CD4-positive, CD25-positive, alpha-beta regulatory T cell (primary cell): ENCODE measurements at regions not wholly inside any gene's neighbourhood (a gene's known extent, or its start where the extent isn't known, plus 50 kb on each side); places are given as distances from the start of the nearest gene placed in this dataset.

Experiments used
- ATAC-seq, 2 donors: fragments of 150-1000 bp; cut with Tn5 transposase; one replicate each; pipeline ENCODE4 v1.10.0; 2021; ENCODE audit warnings: low read depth in 2 of 2, moderate number of reproducible peaks in 2 of 2, moderate library complexity in 1 of 2
- DNase-seq, 3 donors: peaks; one replicate each; pipeline versions ENCODE4 v3.0.0 to v3.0.0-alpha.2; 2012 to 2022; ENCODE audit warnings: mixed read lengths in 1 of 3
- H3K27ac ChIP-seq: one replicate; pipeline ENCODE4 v1.7.0; 2013; ENCODE audit warnings: mild to moderate bottlenecking, low read length; ENCODE audit not compliant: insufficient read depth, poor library complexity, severe bottlenecking
- H3K27me3 ChIP-seq: one replicate; pipeline ENCODE4 v1.7.0; 2013; ENCODE audit warnings: low read length; ENCODE audit not compliant: control insufficient read depth, insufficient read depth
- H3K36me3 ChIP-seq: one replicate; pipeline ENCODE4 v1.7.0; 2013; ENCODE audit warnings: mild to moderate bottlenecking, low read length, moderate library complexity; ENCODE audit not compliant: control insufficient read depth, insufficient read depth
- H3K4me1 ChIP-seq: 2 replicates; pipeline ENCODE4 v1.7.0; 2013; ENCODE audit warnings: mild to moderate bottlenecking, low read length; ENCODE audit not compliant: insufficient read depth, control insufficient read depth, poor library complexity, severe bottlenecking
- H3K4me3 ChIP-seq: one replicate; pipeline ENCODE4 v1.7.0; 2013; ENCODE audit warnings: low read depth, mild to moderate bottlenecking, low read length, moderate library complexity
- H3K9me3 ChIP-seq, 2 experiments: 1 replicate in 1 of 2; 2 replicates in 1 of 2; pipeline ENCODE4 v1.7.0; 2013; ENCODE audit warnings: low read length in 2 of 2, mild to moderate bottlenecking in 1 of 2, moderate library complexity in 1 of 2; ENCODE audit not compliant: control insufficient read depth in 2 of 2
- H3K27ac Mint-ChIP-seq, 3 donors: one replicate each; pipeline ENCODE4 v1.8.0; 2020 to 2022; ENCODE audit warnings: mild to moderate bottlenecking in 3 of 3, mixed read lengths in 3 of 3, moderate library complexity in 2 of 3
- H3K27me3 Mint-ChIP-seq: one replicate; pipeline ENCODE4 v1.8.0; 2022; ENCODE audit warnings: mild to moderate bottlenecking, mixed read lengths
- H3K36me3 Mint-ChIP-seq: one replicate; pipeline ENCODE4 v1.8.0; 2020; ENCODE audit warnings: mixed read lengths
- H3K4me1 Mint-ChIP-seq, 4 donors: one replicate each; pipeline ENCODE4 v1.8.0; 2020 to 2022; ENCODE audit warnings: mixed read lengths in 4 of 4, mild to moderate bottlenecking in 1 of 4
- H3K4me3 Mint-ChIP-seq, 4 donors: one replicate each; pipeline ENCODE4 v1.8.0; 2020 to 2022; ENCODE audit warnings: mild to moderate bottlenecking in 4 of 4, mixed read lengths in 4 of 4, moderate library complexity in 3 of 4
- H3K9me3 Mint-ChIP-seq, 7 donors: one replicate each; pipeline ENCODE4 v1.8.0; 2020 to 2022; ENCODE audit warnings: mixed read lengths in 7 of 7, mild to moderate bottlenecking in 3 of 7, moderate library complexity in 2 of 7

DNA sequence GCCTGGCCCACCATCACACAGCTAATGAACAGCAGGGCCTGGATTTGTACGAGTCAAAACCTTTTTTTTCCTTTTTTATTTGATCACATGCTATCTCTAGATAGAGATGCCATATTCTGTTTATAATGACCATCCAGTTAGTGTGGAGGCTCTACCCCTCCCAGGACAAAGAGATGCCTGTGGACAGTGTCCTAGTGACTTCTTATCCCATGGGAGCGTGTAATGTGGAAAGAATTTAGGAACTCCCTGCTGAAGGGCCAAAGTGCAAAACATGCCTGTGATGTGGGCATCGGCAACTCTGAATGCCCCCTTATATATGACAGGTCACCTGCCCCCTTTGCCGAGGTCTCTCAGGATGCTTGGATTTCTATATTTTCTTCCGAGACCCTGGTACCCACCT lies 292.2 kb downstream of the RRAGC start:
- Mint-ChIP-seq H3K27ac (peak overlapping the region in 1 of 3 donors; percentile 41), H3K9me3 (no peaks in the 10 kb centered on the region), H3K4me3 (no peak overlapping the region), H3K4me1 (peaks cover 0 to 30% (median 10%) of the 10 kb centered on the region in 4 donors), H3K36me3 (no peaks in the 10 kb centered on the region), H3K27me3 (peaks cover 19% of the 10 kb centered on the region)
- Histone ChIP-seq H3K4me1 (peaks cover 5% of the 10 kb centered on the region), H3K27me3 (no peaks in the 10 kb centered on the region), H3K4me3 (no peak overlapping the region), H3K36me3 (no peaks in the 10 kb centered on the region), H3K27ac (no peak overlapping the region), H3K9me3 (no peaks in the 10 kb centered on the region)
- no peak for DNase-seq
- ATAC-seq = no peak

DNA sequence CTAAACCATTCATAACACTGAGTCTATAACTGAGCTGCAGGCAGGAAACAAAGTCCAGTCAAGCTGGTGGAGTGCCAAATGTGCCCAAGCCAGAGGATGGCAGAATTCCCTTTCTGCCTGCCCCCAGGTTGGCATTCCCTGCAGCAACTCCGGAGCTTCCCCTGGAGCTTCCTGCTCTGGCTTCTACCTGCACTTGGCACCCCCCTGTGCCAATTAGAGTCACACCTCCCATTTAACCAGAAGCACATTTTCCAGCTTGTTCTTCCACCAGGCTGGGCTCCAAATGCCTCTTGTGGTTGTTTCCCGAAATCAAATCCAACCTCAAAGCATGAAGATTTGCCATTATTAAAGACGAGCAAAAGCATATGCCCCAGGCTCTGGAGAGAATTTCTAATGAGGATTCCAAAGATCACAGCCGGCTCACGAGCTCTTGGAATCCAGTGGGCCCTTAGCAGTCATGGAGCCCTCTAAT lies 294.5 kb downstream of the RRAGC start:
- Mint-ChIP-seq H3K4me3 (peak overlapping the region in 1 of 4 donors; percentile 13), H3K4me1 (peaks cover 0 to 46% (median 18%) of the 10 kb centered on the region in 4 donors), H3K27ac (peak overlapping the region in 1 of 3 donors; percentile 52), H3K27me3 (peaks cover 9% of the 10 kb centered on the region), H3K9me3 (no peaks in the 10 kb centered on the region), H3K36me3 (no peaks in the 10 kb centered on the region)
- Histone ChIP-seq H3K27ac (no peak overlapping the region), H3K27me3 (no peaks in the 10 kb centered on the region), H3K4me3 (no peak overlapping the region), H3K36me3 (no peaks in the 10 kb centered on the region), H3K4me1 (peaks cover 19% of the 10 kb centered on the region), H3K9me3 (no peaks in the 10 kb centered on the region)
- DNase-seq = no peak
- no peak for ATAC-seq

DNA sequence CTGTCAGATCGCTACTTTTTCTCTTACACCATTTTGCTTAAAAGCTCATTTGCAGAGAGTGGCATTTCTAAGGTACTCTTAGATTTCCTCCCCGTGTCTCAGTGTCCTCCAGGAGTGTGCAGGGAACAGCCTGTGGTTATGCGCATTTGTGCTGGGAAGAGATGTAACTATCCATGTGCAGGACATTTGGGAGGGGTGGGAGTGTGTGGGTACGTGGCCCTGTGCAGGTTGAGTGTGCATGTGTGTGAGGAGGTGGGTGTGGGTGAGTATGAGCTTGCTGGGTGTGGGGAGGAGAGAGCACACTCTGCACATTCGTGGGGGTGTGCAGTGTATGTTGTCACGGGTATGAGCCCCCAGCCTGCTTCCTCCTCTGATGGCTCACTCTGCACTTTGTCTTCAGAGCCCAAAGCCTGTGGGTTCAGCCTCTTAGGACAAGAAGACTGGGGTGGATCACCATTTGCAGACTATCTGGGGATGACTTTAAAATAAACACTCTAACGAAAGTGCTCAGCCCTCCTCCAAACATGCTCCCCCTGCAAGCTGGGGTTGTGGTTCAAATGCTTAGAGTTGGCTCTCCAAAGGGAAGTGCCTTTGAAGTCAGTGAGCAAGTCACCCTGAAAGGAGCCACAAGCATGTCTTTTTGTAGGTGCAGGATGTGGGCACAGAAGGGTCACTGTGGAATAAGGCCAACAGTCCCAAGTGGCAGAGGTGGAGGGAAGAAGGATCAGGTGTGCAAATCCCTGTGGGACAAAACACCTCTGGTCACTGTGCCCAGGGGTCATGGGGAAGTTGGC lies 295.4 kb downstream of the RRAGC start:
- Histone ChIP-seq H3K27me3 (no peaks in the 10 kb centered on the region), H3K4me1 (peaks cover 26% of the 10 kb centered on the region), H3K4me3 (no peak overlapping the region), H3K36me3 (no peaks in the 10 kb centered on the region), H3K27ac (no peak overlapping the region), H3K9me3 (no peaks in the 10 kb centered on the region)
- peaks cover 5 to 52% (median 27%) of the 10 kb centered on the region in 4 donors for H3K4me1 Mint-ChIP-seq
- DNase-seq (peak in 1 of 3 donors; percentile 23), ATAC-seq (no peak)
- H3K36me3 Mint-ChIP-seq = no peaks in the 10 kb centered on the region
- H3K27ac Mint-ChIP-seq = peak overlapping the region in 1 of 3 donors; percentile 83
- no peaks in the 10 kb centered on the region for H3K9me3 Mint-ChIP-seq
- H3K4me3 Mint-ChIP-seq = no peak overlapping the region
- peaks cover 9% of the 10 kb centered on the region for H3K27me3 Mint-ChIP-seq

DNA sequence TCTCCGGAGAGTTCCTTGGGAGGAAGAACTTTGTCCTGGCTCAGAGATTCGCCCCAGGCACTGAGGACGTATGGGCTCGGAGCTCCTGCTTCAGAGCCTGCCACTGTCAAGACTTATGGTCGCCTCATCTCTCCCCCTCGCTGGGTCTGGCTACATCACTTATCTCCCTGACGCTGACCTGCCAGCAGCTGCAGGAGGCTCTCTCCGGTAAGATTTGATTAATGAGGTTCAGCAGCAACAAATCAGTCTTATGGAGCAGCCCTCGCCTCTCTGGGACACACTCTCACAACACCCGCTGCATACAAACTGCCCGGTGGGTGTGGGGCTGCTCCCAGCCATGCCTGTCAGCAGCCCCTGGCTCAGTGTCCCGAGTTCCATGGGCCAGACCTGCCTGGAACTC lies 297.8 kb downstream of the RRAGC start:
- ATAC-seq (no peak), DNase-seq (no peak)
- no peaks in the 10 kb centered on the region for H3K9me3 Mint-ChIP-seq
- H3K27ac Mint-ChIP-seq = peak overlapping the region in 1 of 3 donors; percentile 94
- H3K4me3 Mint-ChIP-seq = peak overlapping the region in 1 of 4 donors; percentile 16
- H3K36me3 ChIP-seq = no peaks in the 10 kb centered on the region
- no peaks in the 10 kb centered on the region for H3K36me3 Mint-ChIP-seq
- no peaks in the 10 kb centered on the region for H3K27me3 ChIP-seq
- H3K4me1 ChIP-seq = peaks cover 31% of the 10 kb centered on the region
- no peaks in the 10 kb centered on the region for H3K9me3 ChIP-seq
- peaks cover 5 to 72% (median 34%) of the 10 kb centered on the region in 4 donors for H3K4me1 Mint-ChIP-seq
- peaks cover 9% of the 10 kb centered on the region for H3K27me3 Mint-ChIP-seq
- no peak overlapping the region for H3K27ac ChIP-seq
- H3K4me3 ChIP-seq = no peak overlapping the region

DNA sequence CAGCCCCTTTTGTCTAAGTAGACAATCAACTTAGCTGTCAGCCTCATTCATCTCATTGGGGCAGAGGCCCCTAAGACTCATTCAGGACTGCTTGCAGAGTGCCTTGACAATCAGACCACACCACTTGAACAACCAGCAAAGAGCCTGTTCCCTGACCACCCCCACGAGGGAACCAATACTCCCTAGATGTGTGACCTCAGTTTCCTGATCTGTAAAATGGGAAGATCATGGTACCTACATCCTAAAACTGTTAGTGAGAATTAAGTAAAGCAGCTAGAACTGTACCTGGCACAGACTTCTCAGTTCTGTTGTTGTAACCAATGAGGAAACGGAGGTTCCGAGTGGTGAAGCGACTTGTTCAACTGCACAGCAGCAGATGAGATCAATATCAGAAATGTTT lies 298.5 kb downstream of the RRAGC start:
- H3K9me3 ChIP-seq = no peaks in the 10 kb centered on the region
- Mint-ChIP-seq H3K4me3 (peak overlapping the region in 1 of 4 donors; percentile 86), H3K27me3 (peaks cover 9% of the 10 kb centered on the region), H3K27ac (peak overlapping the region in 2 of 3 donors; percentile 80 to 94), H3K4me1 (peaks cover 5 to 76% (median 34%) of the 10 kb centered on the region in 4 donors), H3K9me3 (no peaks in the 10 kb centered on the region), H3K36me3 (no peaks in the 10 kb centered on the region)
- peaks cover 31% of the 10 kb centered on the region for H3K4me1 ChIP-seq
- H3K27me3 ChIP-seq = no peaks in the 10 kb centered on the region
- H3K27ac ChIP-seq = no peak overlapping the region
- H3K4me3 ChIP-seq = peak overlapping the region; percentile 10
- ATAC-seq (no peak), DNase-seq (no peak)
- no peaks in the 10 kb centered on the region for H3K36me3 ChIP-seq

DNA sequence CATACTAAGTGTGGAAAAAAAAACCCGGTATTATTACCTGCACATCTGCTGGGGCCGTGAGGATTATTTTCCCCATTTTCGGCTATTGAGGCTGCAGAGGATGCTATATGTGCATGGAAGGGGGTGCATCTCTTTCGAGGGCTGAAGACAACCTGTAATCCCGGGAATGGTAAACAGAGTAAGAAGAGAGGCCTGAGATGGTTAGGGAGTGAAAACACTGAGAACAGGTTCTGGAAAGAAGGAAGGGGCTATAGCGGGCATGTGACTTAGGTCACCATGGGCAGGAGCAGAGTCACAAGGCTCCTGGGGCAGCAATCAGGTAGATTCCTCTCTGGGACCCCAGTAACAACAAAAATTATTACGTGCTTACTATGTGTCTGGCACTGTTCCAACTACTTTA lies 299.1 kb downstream of the RRAGC start:
- no peaks in the 10 kb centered on the region for H3K36me3 ChIP-seq
- no peaks in the 10 kb centered on the region for H3K27me3 ChIP-seq
- Mint-ChIP-seq H3K36me3 (no peaks in the 10 kb centered on the region), H3K27me3 (peaks cover 9% of the 10 kb centered on the region), H3K27ac (peak overlapping the region; percentile 89 to 97 (median 94)), H3K9me3 (no peaks in the 10 kb centered on the region), H3K4me3 (peak overlapping the region in 2 of 4 donors; percentile 68 to 86), H3K4me1 (peaks cover 5 to 76% (median 34%) of the 10 kb centered on the region in 4 donors)
- ATAC-seq = no peak
- peak overlapping the region; percentile 76 for H3K4me3 ChIP-seq
- H3K4me1 ChIP-seq = peaks cover 31% of the 10 kb centered on the region
- no peak for DNase-seq
- H3K9me3 ChIP-seq = no peaks in the 10 kb centered on the region
- no peak overlapping the region for H3K27ac ChIP-seq

DNA sequence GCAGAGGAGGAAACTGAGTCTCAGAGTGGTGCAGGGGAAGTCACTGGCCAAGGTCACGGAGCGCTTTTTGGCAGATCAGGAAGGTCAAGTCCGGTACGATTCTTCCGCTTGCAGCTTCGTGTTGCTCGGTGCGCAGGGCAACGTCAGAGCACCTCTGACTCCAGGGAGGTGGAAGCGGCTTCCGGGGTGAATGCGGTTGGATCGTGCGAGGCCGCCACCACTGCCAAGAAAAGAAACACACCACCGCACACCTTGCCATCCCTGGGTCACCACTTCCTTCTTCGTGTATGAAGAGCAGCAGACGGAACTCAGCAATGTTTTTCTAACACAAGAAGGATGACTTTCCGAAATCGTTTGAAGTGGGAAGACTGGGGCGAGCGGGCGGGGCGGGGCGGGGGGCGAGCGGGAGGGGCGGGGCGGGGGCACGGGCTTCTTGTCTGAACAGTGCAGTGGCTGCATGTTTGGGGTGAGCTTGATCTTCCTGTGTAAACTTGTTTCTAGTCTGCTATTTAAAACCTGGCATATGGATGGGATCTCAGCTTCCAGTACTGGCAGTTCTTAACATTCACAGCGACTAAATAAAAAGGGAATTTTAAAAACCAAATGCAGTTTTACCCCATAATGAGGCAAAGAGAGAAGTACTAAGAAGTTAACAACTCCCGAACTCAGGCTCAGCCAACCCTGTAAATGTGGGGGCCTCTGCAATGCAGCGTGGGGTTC lies 300.0 kb downstream of the RRAGC start:
- H3K27ac ChIP-seq = peak overlapping the region; percentile 58
- H3K36me3 ChIP-seq = no peaks in the 10 kb centered on the region
- peaks cover 5 to 72% (median 34%) of the 10 kb centered on the region in 4 donors for H3K4me1 Mint-ChIP-seq
- ATAC-seq = peak; percentile 94
- no peaks in the 10 kb centered on the region for H3K27me3 ChIP-seq
- H3K27me3 Mint-ChIP-seq = peaks cover 9% of the 10 kb centered on the region
- peaks cover 31% of the 10 kb centered on the region for H3K4me1 ChIP-seq
- DNase-seq = peak; percentile 62 to 96 (median 89)
- no peaks in the 10 kb centered on the region for H3K36me3 Mint-ChIP-seq
- H3K9me3 Mint-ChIP-seq = no peaks in the 10 kb centered on the region
- peak overlapping the region; percentile 76 for H3K4me3 ChIP-seq
- peak overlapping the region; percentile 73 to 86 (median 78) for H3K4me3 Mint-ChIP-seq
- no peaks in the 10 kb centered on the region for H3K9me3 ChIP-seq
- H3K27ac Mint-ChIP-seq = peak overlapping the region; percentile 72 to 97 (median 94)
